ENCODE measurements at regions not wholly inside any gene's neighbourhood (a gene's known extent, or its start where the extent isn't known, plus 50 kb on each side); places are given as distances from the start of the nearest gene placed in this dataset.

- no peak for DNase-seq (ENCODE audit: extremely low spot score)
- no peak for TF ChIP-seq CTCF (IDR thresholded peaks at IDR 0.05; ENCODE audit: control extremely low read depth, extremely low read depth, low read depth, missing control alignments)
- CTCF ChIA-PET = interaction anchor here (1.3 to 1.5 kb wide), 2 partner anchors 33 to 40 kb away, joined by 3 to 4 read pairs; no protein-coding TSS in a partner anchor
Observed at GRCh38 chr1:87170931-87171598, 157.6 kb upstream of the LMO4 start.

DNA sequence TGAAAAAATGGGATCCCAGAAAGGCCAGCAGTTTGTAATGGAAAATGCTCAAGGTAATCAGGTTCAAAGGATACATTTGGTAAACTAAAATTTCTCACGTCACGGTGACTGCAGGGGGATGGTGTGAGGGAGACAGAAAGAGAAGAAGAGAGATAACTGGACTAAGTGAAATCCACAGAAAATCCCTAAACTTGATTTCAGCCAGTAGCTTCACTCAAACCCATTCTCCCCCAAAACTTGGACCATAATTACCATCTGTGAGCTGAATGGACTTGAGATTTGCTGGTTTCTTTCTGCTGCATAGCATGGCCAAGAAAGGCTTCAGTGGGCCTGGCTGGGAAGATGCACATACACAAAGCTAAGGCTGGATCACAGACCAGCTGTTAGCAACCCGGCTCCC lies 155.4 kb upstream of the LMO4 start:
- ChIA-PET CTCF (interaction anchor here (1.0 to 1.6 kb wide), 4 partner anchors 10 to 42 kb away, joined by 3 to 5 read pairs (median 4); no protein-coding TSS in a partner anchor), POLR2A (no interaction called here)
- TF ChIP-seq CTCF (IDR thresholded peaks at IDR 0.05; ENCODE audit: control extremely low read depth, extremely low read depth, low read depth, missing control alignments) = no peak
- DNase-seq (ENCODE audit: extremely low spot score) = no peak

More at GRCh38 chr1:87170931-87171598, 157.6 kb upstream of the LMO4 start:
- POLR2A ChIA-PET = no interaction called here

GRCh38 chr1:87174724-87175245 lies 153.9 kb upstream of the LMO4 start:
- ChIA-PET CTCF (interaction anchor here (1.6 kb wide), 1 partner anchor 11 kb away, joined by 5 read pairs; no protein-coding TSS in a partner anchor), POLR2A (no interaction called here)
- TF ChIP-seq CTCF (IDR thresholded peaks at IDR 0.05; ENCODE audit: control extremely low read depth, extremely low read depth, low read depth, missing control alignments) = no peak
- no peak for DNase-seq (ENCODE audit: extremely low spot score)

DNA sequence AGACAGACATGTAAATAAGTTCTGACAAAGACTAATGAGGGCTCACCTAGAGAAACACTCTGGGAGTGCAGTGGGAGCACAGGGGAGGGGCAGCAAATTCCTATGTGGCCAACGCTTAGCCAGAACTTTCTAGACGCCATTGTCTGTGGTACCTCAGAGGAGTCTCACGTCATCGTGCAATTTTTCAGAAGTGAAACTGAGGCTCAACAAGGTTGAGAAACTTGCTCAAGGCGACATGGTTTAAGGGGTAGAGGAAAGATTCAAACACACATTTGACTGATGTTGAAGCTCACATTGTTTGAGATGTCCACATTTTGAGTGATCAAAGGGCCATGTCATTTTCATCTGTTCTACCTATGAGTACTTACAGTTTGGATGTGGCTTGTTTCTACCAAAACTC lies 152.6 kb upstream of the LMO4 start:
- no peak for DNase-seq (ENCODE audit: extremely low spot score)
- TF ChIP-seq CTCF (IDR thresholded peaks at IDR 0.05; ENCODE audit: control extremely low read depth, extremely low read depth, low read depth, missing control alignments) = no peak
- CTCF ChIA-PET = interaction anchor here (0.6 kb wide), 1 partner anchor 892 kb away, joined by 3 read pairs; no protein-coding TSS in a partner anchor
- POLR2A ChIA-PET = no interaction called here

DNA sequence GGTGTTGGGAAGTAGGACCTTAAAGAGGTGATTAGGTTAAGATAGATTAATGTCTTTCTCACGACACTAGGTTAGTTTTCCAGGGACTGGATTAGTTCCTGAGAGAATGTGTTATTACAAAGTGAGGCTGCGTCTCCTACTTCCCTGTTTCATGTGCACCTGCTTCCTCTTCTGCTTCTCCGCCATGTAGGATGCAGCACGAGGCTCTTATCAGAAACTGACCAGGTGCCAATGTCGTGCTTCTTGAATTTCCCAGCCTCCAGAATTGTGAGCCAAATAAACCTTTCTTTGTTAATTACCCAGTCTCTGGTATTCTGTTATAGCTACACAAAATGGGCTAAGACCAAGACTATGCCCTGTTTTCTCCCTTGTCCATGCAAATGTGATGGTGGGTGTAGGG lies 152.2 kb upstream of the LMO4 start:
- no peak for DNase-seq (ENCODE audit: extremely low spot score)
- no peak for TF ChIP-seq CTCF (IDR thresholded peaks at IDR 0.05; ENCODE audit: control extremely low read depth, extremely low read depth, low read depth, missing control alignments)
- ChIA-PET CTCF (interaction anchor here (0.6 kb wide), 1 partner anchor 893 kb away, joined by 3 read pairs; no protein-coding TSS in a partner anchor), POLR2A (no interaction called here)

GRCh38 chr1:87178441-87178840 lies 150.2 kb upstream of the LMO4 start:
- TF ChIP-seq CTCF (IDR thresholded peaks at IDR 0.05; ENCODE audit: control extremely low read depth, extremely low read depth, low read depth, missing control alignments) = no peak
- ChIA-PET POLR2A (no interaction called here), CTCF (no interaction called here)
- no peak for DNase-seq (ENCODE audit: extremely low spot score)

All from GM10248 (cell line).